GM06990 (cell line): ENCODE measurements at regions not wholly inside any gene's neighbourhood (a gene's known extent, or its start where the extent isn't known, plus 50 kb on each side); places are given as distances from the start of the nearest gene placed in this dataset.
"Not testable (repeated sequence)": the region's sequence is repeated elsewhere in the genome, so short reads cannot be mapped to it uniquely, and the experiment has no call there.

Source experiments
- DNase-seq: peaks from one replicate; pipeline ENCODE4 v3.0.0-alpha.2; 2011; ENCODE audit not compliant: insufficient read length; ENCODE audit errors: extremely low read depth
- H3K27me3 ChIP-seq: replicated peaks from 2 replicates; pipeline ENCODE4 v1.6.0; 2011; ENCODE audit warnings: low read length; ENCODE audit not compliant: control insufficient read depth, insufficient read depth
- H3K36me3 ChIP-seq: 2 replicates; pipeline ENCODE4 v1.5.1; 2011; ENCODE audit warnings: low read length; ENCODE audit not compliant: control insufficient read depth, insufficient read depth
- H3K4me3 ChIP-seq: replicated peaks from 2 replicates; pipeline ENCODE4 v1.5.1; 2011; ENCODE audit warnings: low read depth, mild to moderate bottlenecking, control low read depth, low read length
- TF ChIP-seq, protein P1 (sequence below): IDR thresholded peaks from 2 replicates; pipeline ENCODE4 v1.5.1; 2011; ENCODE audit warnings: low read length, control low read depth, mild to moderate bottlenecking, inconsistent platforms; ENCODE audit not compliant: insufficient read depth, poor library complexity, severe bottlenecking

DNA sequence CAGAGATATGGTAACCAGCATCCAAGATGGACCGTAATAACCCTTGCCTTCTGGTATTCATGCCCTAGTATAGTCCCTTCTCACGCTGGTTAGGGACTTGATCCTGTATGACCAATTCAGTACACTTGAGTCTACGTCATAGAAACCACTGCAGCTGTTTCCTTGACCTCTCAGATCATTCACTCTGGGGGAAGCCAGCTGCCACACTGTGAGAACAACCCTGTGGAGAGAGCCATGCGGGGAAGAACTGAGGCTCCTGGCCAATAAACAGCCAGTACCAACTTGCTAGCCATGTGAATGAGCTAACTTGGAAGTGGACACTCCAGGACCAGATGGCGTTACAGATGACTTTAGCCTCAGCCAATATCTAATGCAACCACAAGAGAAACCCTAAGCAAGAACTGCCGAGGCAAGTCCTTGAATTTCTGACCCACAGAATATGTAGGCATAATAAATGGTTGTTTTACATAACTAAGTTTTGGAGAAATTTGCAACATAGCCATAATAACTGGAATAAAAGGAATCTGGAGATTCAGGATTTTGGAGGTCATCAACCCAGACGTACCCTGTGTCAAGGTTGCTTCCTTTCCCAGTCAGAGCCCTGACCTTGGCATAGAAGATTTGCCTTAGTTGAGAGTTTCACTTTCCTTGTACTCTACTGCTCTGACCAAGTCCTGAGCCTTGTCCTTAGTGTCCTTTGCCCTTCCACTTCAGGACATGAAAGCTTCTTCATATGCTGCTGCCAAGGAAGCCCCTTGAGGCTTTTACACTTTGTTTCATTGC, 87.3 kb upstream of the ZNF81 start:
- Histone ChIP-seq H3K27me3 (no peaks in the 10 kb centered on the region), H3K4me3 (no peak overlapping the region), H3K36me3 (no peaks in the 10 kb centered on the region)
- no peak for DNase-seq
- TF ChIP-seq, protein P1, sequence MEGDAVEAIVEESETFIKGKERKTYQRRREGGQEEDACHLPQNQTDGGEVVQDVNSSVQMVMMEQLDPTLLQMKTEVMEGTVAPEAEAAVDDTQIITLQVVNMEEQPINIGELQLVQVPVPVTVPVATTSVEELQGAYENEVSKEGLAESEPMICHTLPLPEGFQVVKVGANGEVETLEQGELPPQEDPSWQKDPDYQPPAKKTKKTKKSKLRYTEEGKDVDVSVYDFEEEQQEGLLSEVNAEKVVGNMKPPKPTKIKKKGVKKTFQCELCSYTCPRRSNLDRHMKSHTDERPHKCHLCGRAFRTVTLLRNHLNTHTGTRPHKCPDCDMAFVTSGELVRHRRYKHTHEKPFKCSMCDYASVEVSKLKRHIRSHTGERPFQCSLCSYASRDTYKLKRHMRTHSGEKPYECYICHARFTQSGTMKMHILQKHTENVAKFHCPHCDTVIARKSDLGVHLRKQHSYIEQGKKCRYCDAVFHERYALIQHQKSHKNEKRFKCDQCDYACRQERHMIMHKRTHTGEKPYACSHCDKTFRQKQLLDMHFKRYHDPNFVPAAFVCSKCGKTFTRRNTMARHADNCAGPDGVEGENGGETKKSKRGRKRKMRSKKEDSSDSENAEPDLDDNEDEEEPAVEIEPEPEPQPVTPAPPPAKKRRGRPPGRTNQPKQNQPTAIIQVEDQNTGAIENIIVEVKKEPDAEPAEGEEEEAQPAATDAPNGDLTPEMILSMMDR = no peak

- DNase-seq = no peak
- H3K4me3 ChIP-seq = no peak overlapping the region
- TF ChIP-seq, protein P1 = no peak
- H3K27me3 ChIP-seq = no peaks in the 10 kb centered on the region
- H3K36me3 ChIP-seq = no peaks in the 10 kb centered on the region
Measured at GRCh38 chrX:47748576-47748975, 88.1 kb upstream of the ZNF81 start.

- H3K4me3 ChIP-seq = no peak overlapping the region
- TF ChIP-seq, protein P1 = no peak
- DNase-seq = no peak
Measured at GRCh38 chrX:47746446-47746845, 87.5 kb upstream of the UXT start.

GRCh38 chrX:47745416-47745815, 86.4 kb upstream of the UXT start:
- Histone ChIP-seq H3K36me3 (no peaks in the 10 kb centered on the region), H3K4me3 (no peak overlapping the region), H3K27me3 (no peaks in the 10 kb centered on the region)
- TF ChIP-seq, protein P1 = no peak
- DNase-seq = no peak

More at GRCh38 chrX:47746446-47746845, 87.5 kb upstream of the UXT start:
- H3K36me3 ChIP-seq = no peaks in the 10 kb centered on the region
- no peaks in the 10 kb centered on the region for H3K27me3 ChIP-seq

GRCh38 chrX:47743504-47743903, 84.5 kb upstream of the UXT start:
- no peak for DNase-seq
- Histone ChIP-seq H3K4me3 (no peak overlapping the region), H3K36me3 (no peaks in the 10 kb centered on the region), H3K27me3 (no peaks in the 10 kb centered on the region)
- TF ChIP-seq, protein P1 = no peak

DNA sequence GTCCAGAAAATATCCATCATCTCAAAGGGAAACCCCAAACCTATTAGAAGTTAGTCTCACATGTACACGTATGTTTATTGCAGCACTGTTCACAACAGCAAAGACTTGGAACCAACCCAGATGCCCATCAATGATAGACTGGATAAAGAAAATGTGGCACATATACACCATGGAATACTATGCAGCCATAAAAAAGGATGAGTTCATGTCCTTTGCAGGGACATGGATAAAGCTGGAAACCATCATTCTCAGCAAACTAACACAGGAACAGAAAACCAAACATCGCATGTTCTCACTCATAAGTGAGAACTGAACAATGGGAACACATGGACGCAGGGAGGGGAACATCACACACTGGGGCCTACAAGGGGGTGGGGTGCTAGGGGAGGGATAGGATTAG, 79.9 kb upstream of the UXT start:
- H3K27me3 ChIP-seq, DNase-seq, H3K4me3 ChIP-seq, H3K36me3 ChIP-seq: not testable (repeated sequence)
